DMS 273 (cell line): ENCODE measurements at regions not wholly inside any gene's neighbourhood (a gene's known extent, or its start where the extent isn't known, plus 50 kb on each side); places are given as distances from the start of the nearest gene placed in this dataset.

Source experiments
- DNase-seq: peaks from one replicate; lab custom pipeline; 2025; ENCODE audit not compliant: unreplicated experiment; lab: John Stamatoyannopoulos, UW

- DNase-seq = no peak
These were observed 219.2 kb upstream of the RGPD4 start for GRCh38 chr2:107607473-107607872.

- no peak for DNase-seq
These were observed 211.7 kb upstream of the RGPD4 start for GRCh38 chr2:107615039-107615438.

- DNase-seq = no peak
These were observed 207.9 kb upstream of the RGPD4 start for GRCh38 chr2:107618769-107619168.

- no peak for DNase-seq
These were observed 205.2 kb upstream of the RGPD4 start for GRCh38 chr2:107621186-107622165.

- DNase-seq = no peak
These were observed 203.9 kb upstream of the RGPD4 start for GRCh38 chr2:107622741-107623310.

- DNase-seq = no peak
These were observed 200.7 kb upstream of the RGPD4 start for GRCh38 chr2:107625982-107626381.

- no peak for DNase-seq
These were observed 199.5 kb upstream of the RGPD4 start for GRCh38 chr2:107627164-107627563.

GRCh38 chr2:107627926-107628325, 198.8 kb upstream of the RGPD4 start:
- no peak for DNase-seq

GRCh38 chr2:107633580-107634147, 193.0 kb upstream of the RGPD4 start:
- DNase-seq = no peak

- DNase-seq = no peak
These were observed 192.5 kb upstream of the RGPD4 start for GRCh38 chr2:107634172-107634571.

- DNase-seq = peak; percentile 53
These were observed 190.8 kb upstream of the RGPD4 start for GRCh38 chr2:107635883-107636282.

- no peak for DNase-seq
These were observed 181.1 kb upstream of the RGPD4 start for GRCh38 chr2:107645586-107645985.

GRCh38 chr2:107648781-107649404, 177.8 kb upstream of the RGPD4 start:
- DNase-seq = no peak

GRCh38 chr2:107657049-107657448, 169.6 kb upstream of the RGPD4 start:
- DNase-seq = no peak

GRCh38 chr2:107663632-107664031, 163.1 kb upstream of the RGPD4 start:
- DNase-seq = no peak

- peak; percentile 58 for DNase-seq
These were observed 157.4 kb upstream of the RGPD4 start for GRCh38 chr2:107669335-107669734.

- no peak for DNase-seq
These were observed 144.8 kb upstream of the RGPD4 start for GRCh38 chr2:107681936-107682335.

GRCh38 chr2:107684421-107684820, 142.3 kb upstream of the RGPD4 start:
- no peak for DNase-seq

- no peak for DNase-seq
These were observed 141.2 kb upstream of the RGPD4 start for GRCh38 chr2:107685421-107685986.

- no peak for DNase-seq
These were observed 139.6 kb upstream of the RGPD4 start for GRCh38 chr2:107687073-107687472.

GRCh38 chr2:107688135-107688534, 138.6 kb upstream of the RGPD4 start:
- no peak for DNase-seq
